ENCODE measurements at regions not wholly inside any gene's neighbourhood (a gene's known extent, or its start where the extent isn't known, plus 50 kb on each side); places are given as distances from the start of the nearest gene placed in this dataset.

- no peak for DNase-seq (ENCODE audit: low spot score)
These were observed 502.7 kb downstream of the SOX2 start for GRCh38 chr3:182214416-182214815.

GRCh38 chr3:182215881-182216280, 504.2 kb downstream of the SOX2 start:
- no peak for DNase-seq (ENCODE audit: low spot score)

GRCh38 chr3:182216311-182216970, 504.7 kb downstream of the SOX2 start:
- DNase-seq (ENCODE audit: low spot score): no peak

- no peak for DNase-seq (ENCODE audit: low spot score)
These were observed 508.3 kb downstream of the SOX2 start for GRCh38 chr3:182220013-182220412.

GRCh38 chr3:182220471-182220870, 508.7 kb downstream of the SOX2 start:
- no peak for DNase-seq (ENCODE audit: low spot score)

- DNase-seq (ENCODE audit: low spot score): no peak
These were observed 515.3 kb downstream of the SOX2 start for GRCh38 chr3:182226995-182227394.

- DNase-seq (ENCODE audit: low spot score): no peak
These were observed 521.7 kb downstream of the SOX2 start for GRCh38 chr3:182233405-182233804.

- no peak for DNase-seq (ENCODE audit: low spot score)
These were observed 522.2 kb downstream of the SOX2 start for GRCh38 chr3:182233957-182234356.

GRCh38 chr3:182234881-182235280, 523.2 kb downstream of the SOX2 start:
- DNase-seq (ENCODE audit: low spot score): no peak

GRCh38 chr3:182235504-182235903, 523.8 kb downstream of the SOX2 start:
- DNase-seq (ENCODE audit: low spot score): no peak

GRCh38 chr3:182238126-182238525, 526.4 kb downstream of the SOX2 start:
- DNase-seq (ENCODE audit: low spot score): no peak

- DNase-seq (ENCODE audit: low spot score): no peak
These were observed 527.6 kb downstream of the SOX2 start for GRCh38 chr3:182239316-182239715.

- DNase-seq (ENCODE audit: low spot score): no peak
These were observed 528.7 kb downstream of the SOX2 start for GRCh38 chr3:182240474-182240873.

GRCh38 chr3:182241196-182241765, 529.6 kb downstream of the SOX2 start:
- no peak for DNase-seq (ENCODE audit: low spot score)

- no peak for DNase-seq (ENCODE audit: low spot score)
These were observed 530.2 kb downstream of the SOX2 start for GRCh38 chr3:182241766-182242488.

GRCh38 chr3:182242489-182242942, 530.8 kb downstream of the SOX2 start:
- DNase-seq (ENCODE audit: low spot score): no peak

- DNase-seq (ENCODE audit: low spot score): no peak
These were observed 531.9 kb downstream of the SOX2 start for GRCh38 chr3:182243625-182244024.

GRCh38 chr3:182244222-182244971, 532.7 kb downstream of the SOX2 start:
- DNase-seq (ENCODE audit: low spot score): no peak

- no peak for DNase-seq (ENCODE audit: low spot score)
These were observed 533.3 kb downstream of the SOX2 start for GRCh38 chr3:182245059-182245458.

- DNase-seq (ENCODE audit: low spot score): no peak
These were observed 535.1 kb downstream of the SOX2 start for GRCh38 chr3:182246870-182247269.

- no peak for DNase-seq (ENCODE audit: low spot score)
These were observed 536.7 kb downstream of the SOX2 start for GRCh38 chr3:182248349-182248880.

GRCh38 chr3:182252802-182253201, 540.5 kb upstream of the ATP11B start:
- DNase-seq (ENCODE audit: low spot score): no peak

Data from hematopoietic multipotent progenitor cell treated with erythropoietin and hydrocortisone succinate and interleukin-3 and kit ligand, for 17 days (in vitro differentiated cells).